ENCODE measurements at regions not wholly inside any gene's neighbourhood (a gene's known extent, or its start where the extent isn't known, plus 50 kb on each side); places are given as distances from the start of the nearest gene placed in this dataset.

DNA sequence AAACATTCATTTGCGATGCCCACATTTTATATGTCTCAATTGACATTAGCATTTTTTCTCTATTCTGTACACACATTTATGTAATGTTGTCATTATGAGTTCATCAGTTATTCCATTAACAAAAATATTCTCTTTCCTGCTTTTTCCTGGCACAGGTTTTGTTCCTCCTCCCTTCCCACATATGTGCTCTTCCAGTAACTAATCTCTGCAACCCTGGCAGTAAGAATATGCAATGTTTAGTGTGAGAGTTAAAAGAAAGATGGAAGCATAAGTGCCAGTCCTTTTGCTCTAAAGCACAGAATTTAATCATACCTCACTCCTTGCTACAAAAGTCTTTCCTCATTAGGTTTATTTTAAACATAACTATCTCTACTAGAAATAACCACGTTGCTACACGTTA is 155.8 kb upstream of the ERBB4 start:
- TF ChIP-seq, protein P1, sequence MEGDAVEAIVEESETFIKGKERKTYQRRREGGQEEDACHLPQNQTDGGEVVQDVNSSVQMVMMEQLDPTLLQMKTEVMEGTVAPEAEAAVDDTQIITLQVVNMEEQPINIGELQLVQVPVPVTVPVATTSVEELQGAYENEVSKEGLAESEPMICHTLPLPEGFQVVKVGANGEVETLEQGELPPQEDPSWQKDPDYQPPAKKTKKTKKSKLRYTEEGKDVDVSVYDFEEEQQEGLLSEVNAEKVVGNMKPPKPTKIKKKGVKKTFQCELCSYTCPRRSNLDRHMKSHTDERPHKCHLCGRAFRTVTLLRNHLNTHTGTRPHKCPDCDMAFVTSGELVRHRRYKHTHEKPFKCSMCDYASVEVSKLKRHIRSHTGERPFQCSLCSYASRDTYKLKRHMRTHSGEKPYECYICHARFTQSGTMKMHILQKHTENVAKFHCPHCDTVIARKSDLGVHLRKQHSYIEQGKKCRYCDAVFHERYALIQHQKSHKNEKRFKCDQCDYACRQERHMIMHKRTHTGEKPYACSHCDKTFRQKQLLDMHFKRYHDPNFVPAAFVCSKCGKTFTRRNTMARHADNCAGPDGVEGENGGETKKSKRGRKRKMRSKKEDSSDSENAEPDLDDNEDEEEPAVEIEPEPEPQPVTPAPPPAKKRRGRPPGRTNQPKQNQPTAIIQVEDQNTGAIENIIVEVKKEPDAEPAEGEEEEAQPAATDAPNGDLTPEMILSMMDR (IDR thresholded peaks at IDR 0.05), result no peak
- TF ChIP-seq POLR2A (IDR thresholded peaks at IDR 0.05), result no peak

All from Peyer's patch (tissue), 4 donors.